OCI-LY1 (cell line): ENCODE measurements at regions not wholly inside any gene's neighbourhood (a gene's known extent, or its start where the extent isn't known, plus 50 kb on each side); places are given as distances from the start of the nearest gene placed in this dataset.

Experiments
- H2AFZ ChIP-seq: fragments of 200-600 bp; sonication (generic), shearing (Covaris generic); 2 replicates; pipeline ENCODE4 v1.6.0; 2014; ENCODE audit warnings: antibody characterized with exemption, mild to moderate bottlenecking, low read length
- H3F3A ChIP-seq: fragments of 200-600 bp; sonication (generic), shearing (Covaris generic); 2 replicates; pipeline ENCODE4 v1.6.0; 2014; ENCODE audit warnings: mild to moderate bottlenecking, antibody characterized with exemption, low read length, moderate library complexity; ENCODE audit not compliant: insufficient read depth
- H3K27ac ChIP-seq: fragments of 200-600 bp; sonication (generic); 2 replicates; pipeline ENCODE4 v1.5.1; 2014; ENCODE audit warnings: low read length, mixed run types, mild to moderate bottlenecking, low read depth; ENCODE audit not compliant: poor library complexity, severe bottlenecking
- H3K27me3 ChIP-seq: fragments of 200-600 bp; sonication (generic); 2 replicates; pipeline ENCODE4 v1.6.0; 2014; ENCODE audit warnings: antibody characterized with exemption, mild to moderate bottlenecking, low read length, moderate library complexity; ENCODE audit not compliant: insufficient read depth
- H3K36me3 ChIP-seq: fragments of 200-600 bp; sonication (generic); 2 replicates; pipeline ENCODE4 v1.6.1; 2014; ENCODE audit warnings: mild to moderate bottlenecking, antibody characterized with exemption, low read length, moderate library complexity, mixed read lengths; ENCODE audit not compliant: insufficient read depth
- H3K4me1 ChIP-seq: fragments of 200-600 bp; sonication (generic); 2 replicates; pipeline ENCODE4 v1.5.1; 2014; ENCODE audit warnings: mild to moderate bottlenecking, low read length, moderate library complexity; ENCODE audit not compliant: insufficient read depth, severe bottlenecking
- H3K4me2 ChIP-seq: fragments of 200-600 bp; sonication (generic), shearing (Covaris generic); 2 replicates; pipeline ENCODE4 v1.6.1; 2014; ENCODE audit warnings: low read length
- H3K4me3 ChIP-seq: fragments of 200-600 bp; sonication (generic); 2 replicates; pipeline ENCODE4 v1.5.1; 2014; ENCODE audit warnings: low read length, low read depth, mild to moderate bottlenecking, mixed read lengths; ENCODE audit not compliant: poor library complexity, severe bottlenecking
- H3K79me2 ChIP-seq: fragments of 200-600 bp; shearing (Covaris generic); 2 replicates; pipeline ENCODE4 v1.6.1; 2016; ENCODE audit warnings: mixed run types, low read length, mixed read lengths; ENCODE audit not compliant: insufficient read depth
- H3K9ac ChIP-seq: fragments of 200-600 bp; sonication (generic), shearing (Covaris generic); 2 replicates; pipeline ENCODE4 v1.6.1; 2014; ENCODE audit warnings: mild to moderate bottlenecking, low read length, mixed read lengths
- H3K9me2 ChIP-seq: fragments of 200-600 bp; sonication (generic), shearing (Covaris generic); 2 replicates; pipeline ENCODE4 v1.6.1; 2014; ENCODE audit warnings: low read depth, mild to moderate bottlenecking, low read length, mixed read lengths
- H3K9me3 ChIP-seq: fragments of 200-600 bp; shearing (Covaris generic); 2 replicates; pipeline ENCODE4 v1.6.1; 2014; ENCODE audit warnings: low read length, mixed read lengths
- H4K20me1 ChIP-seq: fragments of 200-600 bp; sonication (generic), shearing (Covaris generic); 2 replicates; pipeline ENCODE4 v1.6.0; 2016; ENCODE audit warnings: mild to moderate bottlenecking, low read length; ENCODE audit not compliant: insufficient read depth
- EZH2 ChIP-seq: fragments of 200-600 bp; sonication (generic), shearing (Covaris generic); IDR thresholded peaks from 2 replicates; pipeline ENCODE4 v1.8.0; 2017; ENCODE audit warnings: borderline replicate concordance, mixed run types, mild to moderate bottlenecking, antibody characterized with exemption, low read length, moderate library complexity, mixed read lengths
- TF ChIP-seq, protein P1 (sequence below): fragments of 200-600 bp; sonication (generic), shearing (Covaris generic); IDR thresholded peaks from 2 replicates; pipeline ENCODE4 v1.5.1; 2017; ENCODE audit warnings: mild to moderate bottlenecking, antibody characterized with exemption, low read length, moderate library complexity, mixed read lengths

DNA sequence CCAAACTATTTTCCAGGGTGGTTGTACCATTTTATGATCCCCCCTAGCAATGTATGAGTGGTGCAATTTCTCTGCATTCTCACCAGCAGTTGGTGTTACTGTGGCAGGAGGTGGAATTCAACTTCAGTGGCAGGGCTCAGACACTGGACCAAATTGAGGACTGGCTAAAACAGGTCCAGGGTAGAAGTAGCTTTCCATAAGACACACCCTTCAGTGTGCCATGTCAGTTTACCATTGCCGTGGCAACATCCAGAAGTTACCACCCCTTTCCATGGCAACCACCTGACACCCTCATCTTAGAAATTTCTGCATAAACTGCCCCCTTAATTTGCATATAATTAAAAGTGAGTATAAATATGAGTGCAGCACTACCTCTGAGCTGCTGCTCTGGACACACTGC lies 180.7 kb upstream of the GGTLC1 start:
- H3K79me2 ChIP-seq = no peaks in the 10 kb centered on the region
- no peaks in the 10 kb centered on the region for H4K20me1 ChIP-seq
- no peak overlapping the region for H3K27ac ChIP-seq
- H3K9ac ChIP-seq = no peak overlapping the region
- H2AFZ ChIP-seq = no peak overlapping the region
- no peak overlapping the region for H3K4me2 ChIP-seq
- no peaks in the 10 kb centered on the region for H3K9me3 ChIP-seq
- no peaks in the 10 kb centered on the region for H3K36me3 ChIP-seq
- H3K4me3 ChIP-seq = no peak overlapping the region
- no peak for TF ChIP-seq EZH2
- TF ChIP-seq, protein P1, sequence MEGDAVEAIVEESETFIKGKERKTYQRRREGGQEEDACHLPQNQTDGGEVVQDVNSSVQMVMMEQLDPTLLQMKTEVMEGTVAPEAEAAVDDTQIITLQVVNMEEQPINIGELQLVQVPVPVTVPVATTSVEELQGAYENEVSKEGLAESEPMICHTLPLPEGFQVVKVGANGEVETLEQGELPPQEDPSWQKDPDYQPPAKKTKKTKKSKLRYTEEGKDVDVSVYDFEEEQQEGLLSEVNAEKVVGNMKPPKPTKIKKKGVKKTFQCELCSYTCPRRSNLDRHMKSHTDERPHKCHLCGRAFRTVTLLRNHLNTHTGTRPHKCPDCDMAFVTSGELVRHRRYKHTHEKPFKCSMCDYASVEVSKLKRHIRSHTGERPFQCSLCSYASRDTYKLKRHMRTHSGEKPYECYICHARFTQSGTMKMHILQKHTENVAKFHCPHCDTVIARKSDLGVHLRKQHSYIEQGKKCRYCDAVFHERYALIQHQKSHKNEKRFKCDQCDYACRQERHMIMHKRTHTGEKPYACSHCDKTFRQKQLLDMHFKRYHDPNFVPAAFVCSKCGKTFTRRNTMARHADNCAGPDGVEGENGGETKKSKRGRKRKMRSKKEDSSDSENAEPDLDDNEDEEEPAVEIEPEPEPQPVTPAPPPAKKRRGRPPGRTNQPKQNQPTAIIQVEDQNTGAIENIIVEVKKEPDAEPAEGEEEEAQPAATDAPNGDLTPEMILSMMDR = no peak
- H3K27me3 ChIP-seq = no peaks in the 10 kb centered on the region
- no peaks in the 10 kb centered on the region for H3F3A ChIP-seq
- no peaks in the 10 kb centered on the region for H3K9me2 ChIP-seq
- no peaks in the 10 kb centered on the region for H3K4me1 ChIP-seq

DNA sequence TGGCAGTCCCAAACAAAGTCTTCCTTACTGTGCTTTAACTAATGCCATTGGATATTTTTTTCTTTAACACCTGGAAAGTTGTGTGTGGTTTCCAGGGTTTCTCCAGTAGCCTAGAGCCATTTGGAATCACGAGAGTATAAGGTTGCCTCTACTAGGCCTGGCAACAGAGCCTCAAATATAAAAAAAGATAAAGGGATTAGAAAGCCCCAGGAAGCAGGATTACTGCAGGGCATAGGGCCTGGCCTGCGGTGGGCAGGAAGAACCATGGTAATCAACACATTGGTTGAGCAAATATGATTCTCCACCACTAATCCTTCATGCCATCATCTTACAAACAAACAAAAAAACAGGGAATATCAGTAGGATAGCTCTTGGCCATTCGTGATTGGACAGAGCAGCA lies 177.8 kb upstream of the GGTLC1 start:
- Histone ChIP-seq H3K79me2 (no peaks in the 10 kb centered on the region), H3K9me3 (no peaks in the 10 kb centered on the region), H3K36me3 (no peaks in the 10 kb centered on the region), H3K4me3 (no peak overlapping the region), H3K27ac (no peak overlapping the region), H3K4me2 (no peak overlapping the region), H3K4me1 (no peaks in the 10 kb centered on the region), H3K9me2 (no peaks in the 10 kb centered on the region), H4K20me1 (no peaks in the 10 kb centered on the region), H2AFZ (no peak overlapping the region), H3K9ac (no peak overlapping the region), H3F3A (no peaks in the 10 kb centered on the region), H3K27me3 (no peaks in the 10 kb centered on the region)
- TF ChIP-seq EZH2 = no peak

DNA sequence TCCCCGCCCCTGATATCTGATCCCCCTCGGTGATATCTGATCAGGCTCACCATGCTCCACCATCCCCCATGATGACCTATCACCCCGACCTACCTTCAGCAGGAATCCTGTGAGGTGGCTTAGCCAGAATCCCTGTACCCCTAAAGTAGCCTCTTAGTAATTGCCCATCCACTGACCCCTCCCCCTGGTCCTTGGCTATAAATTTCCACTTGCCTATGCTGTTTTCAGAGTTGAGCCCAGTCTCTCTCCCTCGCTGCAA lies 177.5 kb upstream of the GGTLC1 start:
- Histone ChIP-seq H3K27me3 (no peaks in the 10 kb centered on the region), H3K4me1 (no peaks in the 10 kb centered on the region), H3K36me3 (no peaks in the 10 kb centered on the region), H3K4me3 (no peak overlapping the region), H3F3A (no peaks in the 10 kb centered on the region), H4K20me1 (no peaks in the 10 kb centered on the region), H2AFZ (no peak overlapping the region), H3K9me3 (no peaks in the 10 kb centered on the region), H3K79me2 (no peaks in the 10 kb centered on the region), H3K9me2 (no peaks in the 10 kb centered on the region), H3K9ac (no peak overlapping the region), H3K4me2 (no peak overlapping the region), H3K27ac (no peak overlapping the region)
- no peak for TF ChIP-seq EZH2
- TF ChIP-seq, protein P1 = no peak

- H4K20me1 ChIP-seq = no peaks in the 10 kb centered on the region
- no peak overlapping the region for H2AFZ ChIP-seq
- H3K4me1 ChIP-seq = no peaks in the 10 kb centered on the region
- no peak for TF ChIP-seq EZH2
- TF ChIP-seq, protein P1 = no peak
- H3K9me3 ChIP-seq = no peaks in the 10 kb centered on the region
- H3K79me2 ChIP-seq = no peaks in the 10 kb centered on the region
- H3F3A ChIP-seq = no peaks in the 10 kb centered on the region
- H3K36me3 ChIP-seq = no peaks in the 10 kb centered on the region
- H3K27me3 ChIP-seq = no peaks in the 10 kb centered on the region
- no peaks in the 10 kb centered on the region for H3K9me2 ChIP-seq
- H3K4me2 ChIP-seq = no peak overlapping the region
- H3K9ac ChIP-seq = no peak overlapping the region
- H3K4me3 ChIP-seq = no peak overlapping the region
- no peak overlapping the region for H3K27ac ChIP-seq
Measured at GRCh38 chr20:24165301-24166122, 176.9 kb upstream of the GGTLC1 start.
